HepG2 (cell line): ENCODE measurements at regions not wholly inside any gene's neighbourhood (a gene's known extent, or its start where the extent isn't known, plus 50 kb on each side); places are given as distances from the start of the nearest gene placed in this dataset.

Source experiments
- ATAC-seq: fragments of 200-7000 bp; cut with Tn5 transposase; 3 replicates; pipeline ENCODE4 v1.9.1; 2020; ENCODE audit warnings: mild to moderate bottlenecking, moderate library complexity
- BruUV-seq: library from RNA; stranded (reverse); fragments of 400-500 nt; replicated peaks from 2 replicates; lab custom pipeline; 2021; lab: Mats Ljungman, UMichigan
- CTCF ChIA-PET: fragments of 300-600 bp; formaldehyde crosslinking; extraction: SDS; loops from one replicate; lab custom pipeline; 2021; ENCODE audit warnings: low total read pairs, inconsistent platforms, low intra/inter-chr PET ratio; lab: Yijun Ruan, JAX
- POLR2A ChIA-PET: fragments of 350-600 bp; sonication (Branson Sonifier 250); formaldehyde crosslinking; loops from one replicate; lab custom pipeline; 2020; ENCODE audit warnings: antibody characterized with exemption, inconsistent platforms; lab: Yijun Ruan, JAX
- DNase-seq: peaks from one replicate; pipeline ENCODE4 v3.0.0-alpha.2; 2015; ENCODE audit warnings: low spot score
- FAIRE-seq: peaks from 3 replicates; lab custom pipeline; 2011; peaks lifted over from hg19 to GRCh38; lab: Jason Lieb, UNC
- H2AFZ ChIP-seq: one replicate; pipeline ENCODE4 v1.6.1; 2011; ENCODE audit warnings: low read length, inconsistent platforms
- H3K27ac ChIP-seq: fragments of 300-600 bp; 3 replicates; pipeline ENCODE4 v1.8.0; 2011; ENCODE audit warnings: mixed run types, mild to moderate bottlenecking, mixed read lengths, low read length, inconsistent platforms; ENCODE audit not compliant: insufficient read depth; ENCODE audit errors: extremely low read length
- H3K27me3 ChIP-seq, 2 experiments: fragments of 200-600 bp in 1 of 2; 2 replicates in 1 of 2; 3 replicates in 1 of 2; pipeline versions ENCODE4 v1.6.0 to v1.8.0; 2011; ENCODE audit warnings: low read length in 2 of 2, mild to moderate bottlenecking in 2 of 2, moderate library complexity in 2 of 2, inconsistent platforms in 1 of 2; ENCODE audit not compliant: insufficient read depth in 2 of 2, control insufficient read depth in 1 of 2
- H3K36me3 ChIP-seq, 2 experiments: fragments of 200-600 bp in 1 of 2; replicated peaks in 1 of 2; 2 replicates in 1 of 2; 3 replicates in 1 of 2; pipeline versions ENCODE4 v1.5.1 to v1.8.0; 2011; ENCODE audit warnings: low read length in 2 of 2, inconsistent platforms in 1 of 2; ENCODE audit not compliant: insufficient read depth in 2 of 2, control insufficient read depth in 1 of 2
- H3K4me1 ChIP-seq: 2 replicates; pipeline ENCODE4 v1.5.1; 2012; ENCODE audit warnings: low read length, inconsistent platforms; ENCODE audit not compliant: insufficient read depth
- H3K4me2 ChIP-seq: 2 replicates; pipeline ENCODE4 v1.6.0; 2011; ENCODE audit warnings: low read depth, low read length, inconsistent platforms
- H3K4me3 ChIP-seq, 3 experiments: fragments of 200-600 bp in 1 of 3; sonication (generic), shearing (Covaris generic) in 1 of 3; replicated peaks in 1 of 3; 2 replicates each; pipeline ENCODE4 v1.5.1; 2011 to 2016; ENCODE audit warnings: low read length in 3 of 3, inconsistent platforms in 2 of 3, low read depth in 2 of 3, mild to moderate bottlenecking in 2 of 3, control low read depth in 1 of 3, mixed read lengths in 1 of 3; ENCODE audit not compliant: insufficient read depth in 1 of 3
- H3K79me2 ChIP-seq: one replicate; pipeline ENCODE4 v1.6.1; 2011; ENCODE audit warnings: low read length, inconsistent platforms; ENCODE audit not compliant: insufficient read depth
- H3K9ac ChIP-seq: 2 replicates; pipeline ENCODE4 v1.6.0; 2011; ENCODE audit warnings: mild to moderate bottlenecking, low read depth, low read length, inconsistent platforms; ENCODE audit not compliant: insufficient read depth
- H3K9me3 ChIP-seq: 2 replicates; pipeline ENCODE4 v1.5.1; 2012; ENCODE audit warnings: mild to moderate bottlenecking, low read length
- H4K20me1 ChIP-seq: 2 replicates; pipeline ENCODE4 v1.6.0; 2011; ENCODE audit warnings: inconsistent platforms, mild to moderate bottlenecking, low read length, moderate library complexity; ENCODE audit not compliant: insufficient read depth
- MED8 ChIP-seq: sonication (generic); formaldehyde crosslinking; IDR thresholded peaks from 2 replicates; pipeline ENCODE4 v1.8.1; 2023; ENCODE audit warnings: mild to moderate bottlenecking, missing genetic modification reagents; ENCODE audit not compliant: insufficient replicate concordance
- SKI ChIP-seq: fragments of 450-650 bp; IDR thresholded peaks from one replicate; pipeline ENCODE4 v1.6.1; 2018; ENCODE audit warnings: mild to moderate bottlenecking; ENCODE audit not compliant: partially characterized antibody
- SMAD3 ChIP-seq: sonication (generic); formaldehyde crosslinking; IDR thresholded peaks from 2 replicates; pipeline ENCODE4 v1.4.0; 2020; ENCODE audit warnings: missing genetic modification reagents
- ZNF275 ChIP-seq: sonication (generic); formaldehyde crosslinking; IDR thresholded peaks from 2 replicates; pipeline ENCODE4 v1.8.0; 2022; ENCODE audit warnings: missing genetic modification reagents, mild to moderate bottlenecking, inconsistent platforms, borderline replicate concordance
- ZNF619 ChIP-seq: sonication (generic); formaldehyde crosslinking; IDR thresholded peaks from 2 replicates; pipeline ENCODE4 v1.4.0; 2020; ENCODE audit warnings: mild to moderate bottlenecking, missing genetic modification reagents
- ZNF674 ChIP-seq: sonication (generic); formaldehyde crosslinking; IDR thresholded peaks from 2 replicates; pipeline ENCODE4 v1.5.0; 2020; ENCODE audit warnings: low read depth, mild to moderate bottlenecking, missing genetic modification reagents
- WGBS: methylation state at CpG from one replicate; pipeline ENCODE4 v1.1.6; 2017; ENCODE audit warnings: low lambda C conversion rate; 5-methylcytosine and 5-hydroxymethylcytosine counted together
- in situ Hi-C: cut with HindIII; loops from 2 replicates; pipeline ENCODE4 v1.10.0; 2017; ENCODE audit warnings: low pct_unique_long_range_greater_than_20kb; ENCODE audit not compliant: extremely low pct_ligation_motif_present
- intact Hi-C: fragments of 100-400 bp; cut with micrococcal nuclease; formaldehyde crosslinking; loops from one replicate; pipeline ENCODE4 v1.10.0; 2022; ENCODE audit not compliant: unreplicated experiment
- TF ChIP-seq, protein P1 (sequence below): sonication (generic); formaldehyde crosslinking; IDR thresholded peaks from 2 replicates; pipeline ENCODE4 v1.4.0; 2020; ENCODE audit warnings: mild to moderate bottlenecking, missing genetic modification reagents

DNA sequence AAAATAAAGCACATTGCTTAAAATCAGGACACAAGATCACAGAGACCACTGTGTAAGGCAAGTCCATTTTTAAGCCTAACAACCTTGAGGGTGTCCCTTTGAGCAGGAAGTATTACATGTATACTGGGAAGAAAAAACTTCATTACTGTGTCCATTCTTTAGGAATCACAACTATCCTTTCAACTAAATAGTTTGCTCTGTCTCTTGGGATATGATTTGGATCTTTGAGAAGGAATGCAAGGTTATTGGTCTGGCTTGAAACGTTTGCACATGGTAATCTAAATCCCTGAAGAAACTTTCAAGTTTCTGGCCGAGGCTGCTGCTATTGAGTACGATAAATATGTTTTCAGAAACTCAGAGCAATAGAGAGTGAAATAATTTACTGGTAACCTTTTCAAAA, 923.0 kb upstream of the SEMA6A start:
- Histone ChIP-seq H3K9me3 (no peaks in the 10 kb centered on the region), H3K4me2 (no peak overlapping the region), H4K20me1 (no peaks in the 10 kb centered on the region), H3K36me3 (no peaks in the 10 kb centered on the region), H2AFZ (no peak overlapping the region), H3K9ac (no peak overlapping the region), H3K4me1 (no peaks in the 10 kb centered on the region), H3K27me3 (no peaks in the 10 kb centered on the region; a peak in 1 of 5 replicates), H3K4me3 (no peak overlapping the region), H3K27ac (no peak overlapping the region), H3K79me2 (no peaks in the 10 kb centered on the region)
- CTCF ChIA-PET, result no interaction called here
- DNase-seq, result no peak
- TF ChIP-seq SKI, result no peak
- TF ChIP-seq SMAD3 (CRISPR knock-in tag), result no peak
- no peak for TF ChIP-seq ZNF619
- no peak for TF ChIP-seq ZNF275 (CRISPR knock-in tag)
- no peak for TF ChIP-seq ZNF674 (CRISPR knock-in tag)
- TF ChIP-seq, protein P1, sequence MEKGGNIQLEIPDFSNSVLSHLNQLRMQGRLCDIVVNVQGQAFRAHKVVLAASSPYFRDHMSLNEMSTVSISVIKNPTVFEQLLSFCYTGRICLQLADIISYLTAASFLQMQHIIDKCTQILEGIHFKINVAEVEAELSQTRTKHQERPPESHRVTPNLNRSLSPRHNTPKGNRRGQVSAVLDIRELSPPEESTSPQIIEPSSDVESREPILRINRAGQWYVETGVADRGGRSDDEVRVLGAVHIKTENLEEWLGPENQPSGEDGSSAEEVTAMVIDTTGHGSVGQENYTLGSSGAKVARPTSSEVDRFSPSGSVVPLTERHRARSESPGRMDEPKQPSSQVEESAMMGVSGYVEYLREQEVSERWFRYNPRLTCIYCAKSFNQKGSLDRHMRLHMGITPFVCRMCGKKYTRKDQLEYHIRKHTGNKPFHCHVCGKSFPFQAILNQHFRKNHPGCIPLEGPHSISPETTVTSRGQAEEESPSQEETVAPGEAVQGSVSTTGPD (CRISPR knock-in tag), result no peak
- no peak for TF ChIP-seq MED8 (CRISPR knock-in tag)
- no peak for FAIRE-seq
- no TSS peak for BruUV-seq
- intact Hi-C loops (no loop called here), in situ Hi-C loops (no loop called here)
- POLR2A ChIA-PET, result no interaction called here
- ATAC-seq, result no peak
- 0% methylated on average over 3 of the region's 3 CpGs for WGBS
